NCI-H1930 (cell line): ENCODE measurements at regions not wholly inside any gene's neighbourhood (a gene's known extent, or its start where the extent isn't known, plus 50 kb on each side); places are given as distances from the start of the nearest gene placed in this dataset.
"Not testable (repeated sequence)": the region's sequence is repeated elsewhere in the genome, so short reads cannot be mapped to it uniquely, and the experiment has no call there.

Source experiments
- DNase-seq, 2 experiments: peaks; one replicate each; lab custom pipeline; 2025; lab: John Stamatoyannopoulos, UW

- DNase-seq, result no peak
These were observed 125.0 kb downstream of the URI1 start for GRCh38 chr19:30066781-30067759.

GRCh38 chr19:30067956-30068506, 126.0 kb downstream of the URI1 start:
- DNase-seq, result not testable (repeated sequence)

- DNase-seq, result no peak
These were observed 126.7 kb downstream of the URI1 start for GRCh38 chr19:30068528-30069395.

- DNase-seq, result no peak
These were observed 127.6 kb downstream of the URI1 start for GRCh38 chr19:30069535-30070197.

GRCh38 chr19:30070198-30070967, 128.3 kb downstream of the URI1 start:
- DNase-seq, result no peak

- DNase-seq, result no peak
These were observed 129.1 kb downstream of the URI1 start for GRCh38 chr19:30070968-30071632.

- DNase-seq, result no peak
These were observed 129.8 kb downstream of the URI1 start for GRCh38 chr19:30071871-30072270.

GRCh38 chr19:30073152-30074000, 131.3 kb downstream of the URI1 start:
- DNase-seq, result no peak

GRCh38 chr19:30074096-30074495, 132.1 kb downstream of the URI1 start:
- no peak for DNase-seq

GRCh38 chr19:30074741-30075715, 133.0 kb downstream of the URI1 start:
- no peak for DNase-seq

GRCh38 chr19:30076101-30076551, 134.1 kb downstream of the URI1 start:
- no peak for DNase-seq

- no peak for DNase-seq
These were observed 135.0 kb downstream of the URI1 start for GRCh38 chr19:30076751-30077670.

GRCh38 chr19:30077851-30078355, 135.9 kb downstream of the URI1 start:
- no peak for DNase-seq

- DNase-seq, result no peak
These were observed 136.4 kb downstream of the URI1 start for GRCh38 chr19:30078381-30078910.

GRCh38 chr19:30079200-30079599, 137.2 kb downstream of the URI1 start:
- no peak for DNase-seq

GRCh38 chr19:30082168-30082567, 140.1 kb downstream of the URI1 start:
- no peak for DNase-seq

GRCh38 chr19:30082611-30083010, 140.6 kb downstream of the URI1 start:
- no peak for DNase-seq
